K562 (cell line): ENCODE measurements at regions not wholly inside any gene's neighbourhood (a gene's known extent, or its start where the extent isn't known, plus 50 kb on each side); places are given as distances from the start of the nearest gene placed in this dataset.

Experiments
- ATAC-seq: fragments of 200-7000 bp; cut with Tn5 transposase; 3 replicates; pipeline ENCODE4 v1.9.1; 2020; ENCODE audit warnings: moderate library complexity
- BruUV-seq: library from RNA; stranded (reverse); fragments of 400-500 nt; replicated peaks from 2 replicates; lab custom pipeline; 2021; lab: Mats Ljungman, UMichigan
- CTCF ChIA-PET: fragments of 300-600 bp; formaldehyde crosslinking; extraction: SDS; loops from one replicate; lab custom pipeline; 2021; ENCODE audit warnings: low intra/inter-chr PET ratio; lab: Yijun Ruan, JAX
- POLR2A ChIA-PET: fragments of 300-600, 350-650 bp; sonication (Branson Sonifier 250); formaldehyde crosslinking; extraction: SDS; loops from one replicate; lab custom pipeline; 2021; ENCODE audit warnings: antibody characterized with exemption, inconsistent platforms; lab: Yijun Ruan, JAX
- DNase-seq, 4 experiments: peaks; one replicate each; pipeline versions ENCODE4 v3.0.0 to v3.0.0-alpha.2; 2011 to 2018; ENCODE audit warnings: low spot score in 3 of 4, mixed read lengths in 3 of 4; ENCODE audit errors: extremely low read depth in 1 of 4
- FAIRE-seq: peaks from 2 replicates; lab custom pipeline; 2011; peaks lifted over from hg19 to GRCh38; lab: Jason Lieb, UNC
- H2AFZ ChIP-seq: 2 replicates; pipeline ENCODE4 v1.6.0; 2011; ENCODE audit warnings: low read depth, low read length, control low read depth, inconsistent platforms
- H3K27ac ChIP-seq: fragments of 200-600 bp; 3 replicates; pipeline ENCODE4 v1.8.0; 2011; ENCODE audit warnings: low read depth, mild to moderate bottlenecking, control low read depth, inconsistent platforms, low read length, moderate library complexity, mixed read lengths; ENCODE audit errors: extremely low read depth
- H3K27me3 ChIP-seq, 2 experiments: fragments of 300-600 bp in 1 of 2; 2 replicates in 1 of 2; 3 replicates in 1 of 2; pipeline versions ENCODE4 v1.6.0 to v1.8.0; 2011; ENCODE audit warnings: inconsistent platforms in 2 of 2, low read length in 2 of 2, mild to moderate bottlenecking in 1 of 2, mixed read lengths in 1 of 2, moderate library complexity in 1 of 2; ENCODE audit not compliant: control insufficient read depth in 2 of 2, insufficient read depth in 2 of 2
- H3K36me3 ChIP-seq: fragments of 300-600 bp; 3 replicates; pipeline ENCODE4 v1.8.0; 2011; ENCODE audit warnings: mild to moderate bottlenecking, low read length, inconsistent platforms; ENCODE audit not compliant: control insufficient read depth, insufficient read depth
- H3K4me1 ChIP-seq, 2 experiments: fragments of 200-600 bp in 1 of 2; replicated peaks in 1 of 2; 2 replicates in 1 of 2; 3 replicates in 1 of 2; pipeline versions ENCODE4 v1.5.1 to v1.8.0; 2011; ENCODE audit warnings: inconsistent platforms in 2 of 2, low read length in 2 of 2, mild to moderate bottlenecking in 1 of 2, mixed read lengths in 1 of 2, moderate library complexity in 1 of 2; ENCODE audit not compliant: control insufficient read depth in 2 of 2, insufficient read depth in 2 of 2
- H3K4me2 ChIP-seq: 2 replicates; pipeline ENCODE4 v1.6.1; 2011; ENCODE audit warnings: low read length, control low read depth, inconsistent platforms, mixed read lengths; ENCODE audit not compliant: insufficient read depth
- H3K4me3 ChIP-seq: fragments of 200-600 bp; sonication (generic), shearing (Covaris generic); 2 replicates; pipeline ENCODE4 v1.5.1; 2016; ENCODE audit warnings: control low read depth, inconsistent platforms
- H3K79me2 ChIP-seq: fragments of 200-600 bp; 3 replicates; pipeline ENCODE4 v1.8.0; 2011; ENCODE audit warnings: low read length, inconsistent platforms; ENCODE audit not compliant: control insufficient read depth, insufficient read depth
- H3K9ac ChIP-seq, 2 experiments: 2 replicates each; pipeline versions ENCODE4 v1.6.0 to v1.6.1; 2011; ENCODE audit warnings: low read depth in 2 of 2, low read length in 2 of 2, control low read depth in 1 of 2, inconsistent platforms in 1 of 2, mild to moderate bottlenecking in 1 of 2, mixed read lengths in 1 of 2; ENCODE audit not compliant: insufficient read depth in 1 of 2
- H3K9me1 ChIP-seq: one replicate; pipeline ENCODE4 v1.6.0; 2011; ENCODE audit warnings: inconsistent platforms, mild to moderate bottlenecking, low read length, moderate library complexity; ENCODE audit not compliant: control insufficient read depth, insufficient read depth
- H3K9me3 ChIP-seq: replicated peaks from 2 replicates; pipeline ENCODE4 v1.5.1; 2011; ENCODE audit warnings: low read depth, low read length, inconsistent platforms; ENCODE audit not compliant: control insufficient read depth, insufficient read depth
- H4K20me1 ChIP-seq: replicated peaks from 2 replicates; pipeline ENCODE4 v1.6.1; 2011; ENCODE audit warnings: low read length, inconsistent platforms, mixed read lengths; ENCODE audit not compliant: control insufficient read depth, insufficient read depth
- DDX20 ChIP-seq: fragments of 450-650 bp; IDR thresholded peaks from 2 replicates; pipeline ENCODE4 v1.6.1; 2016; ENCODE audit warnings: missing genetic modification characterization, low read depth, mild to moderate bottlenecking, missing compliant biosample characterization, moderate library complexity
- EHMT2 ChIP-seq: fragments of 450-650 bp; IDR thresholded peaks from 2 replicates; pipeline ENCODE4 v1.6.1; 2018; ENCODE audit warnings: antibody characterized with exemption
- ESRRB ChIP-seq: fragments of 250-450 bp; sonication (Bioruptor Pico); IDR thresholded peaks from 2 replicates; pipeline ENCODE4 v1.5.0; 2020; ENCODE audit warnings: mild to moderate bottlenecking, moderate library complexity, borderline replicate concordance
- RUNX1 ChIP-seq: sonication (generic); IDR thresholded peaks from 2 replicates; pipeline ENCODE4 v1.6.1; 2016; ENCODE audit warnings: antibody characterized with exemption, low read depth
- ZMIZ1 ChIP-seq, 2 experiments: fragments of 150-350 bp in 1 of 2; IDR thresholded peaks; 2 replicates each; pipeline ENCODE4 v1.6.1; 2012 to 2016; ENCODE audit warnings: low read depth in 2 of 2, low read length in 2 of 2, mild to moderate bottlenecking in 1 of 2, moderate library complexity in 1 of 2
- ZNF217 ChIP-seq: sonication (generic); formaldehyde crosslinking; IDR thresholded peaks from 2 replicates; pipeline ENCODE4 v1.8.0; 2022; ENCODE audit warnings: mild to moderate bottlenecking, missing genetic modification reagents
- ZNF280B ChIP-seq: fragments of 250-450 bp; sonication (Bioruptor Pico); IDR thresholded peaks from 2 replicates; pipeline ENCODE4 v1.5.1; 2021; ENCODE audit warnings: mild to moderate bottlenecking
- whole genome bisulfite sequencing: fragments of 100-300 bp; shearing (Covaris generic); methylation state at CpG from one replicate; pipeline ENCODE4 v1.1.6; 2016; ENCODE audit warnings: low coverage, mixed read lengths; ENCODE audit not compliant: insufficient coverage; ENCODE audit errors: missing lambda C conversion rate; 5-methylcytosine and 5-hydroxymethylcytosine counted together
- in situ Hi-C: fragments of 300-500 bp; cut with MboI; formaldehyde crosslinking; loops from 4 replicates; pipeline ENCODE4 v1.15.0; 2018; ENCODE audit warnings: inconsistent platforms, mixed read lengths
- intact Hi-C: fragments of 100-400 bp; cut with micrococcal nuclease; formaldehyde crosslinking; loops from 2 replicates; pipeline ENCODE4 v1.14.2; 2022

GRCh38 chr1:229863651-229864545 is 203.1 kb upstream of the GALNT2 start:
- Histone ChIP-seq H4K20me1 (0 out of 2 replicates have a peak, but pooled peaks cover 3% of the 10 kb centered on the region), H3K4me1 (peaks cover 0 to 5% of the 10 kb centered on the region in 2 experiments; a peak in 1 of 5 replicates), H3K27ac (no peak overlapping the region), H3K36me3 (no peaks in the 10 kb centered on the region), H3K9ac (no peak overlapping the region), H3K4me2 (no peak overlapping the region), H3K79me2 (no peaks in the 10 kb centered on the region), H3K9me3 (no peaks in the 10 kb centered on the region), H3K27me3 (peaks cover 56 to 62% of the 10 kb centered on the region in 2 experiments), H2AFZ (no peak overlapping the region), H3K9me1 (no peaks in the 10 kb centered on the region), H3K4me3 (no peak overlapping the region)
- ChIA-PET CTCF (no interaction called here), POLR2A (no interaction called here)
- in situ Hi-C loops (no loop called here), intact Hi-C loops (no loop called here)
- BruUV-seq: no TSS peak
- ATAC-seq: no peak; the same call in 2 of the 3 replicates
- DNase-seq: no peak
- WGBS: 2% methylated on average over 15 of the region's 16 CpGs
- no peak for FAIRE-seq
- no peak for TF ChIP-seq ZNF217 (CRISPR knock-in tag)
- TF ChIP-seq ESRRB: no peak
- no peak for TF ChIP-seq ZMIZ1 (IDR thresholded peaks at IDR 0.05; ENCODE audit: low read depth in 2 of 2, low read length in 2 of 2)
- TF ChIP-seq DDX20 (tag): no peak
- no peak for TF ChIP-seq RUNX1
- TF ChIP-seq ZNF280B: no peak
- TF ChIP-seq EHMT2: no peak
